SU-DHL-6 (cell line): ENCODE measurements at regions not wholly inside any gene's neighbourhood (a gene's known extent, or its start where the extent isn't known, plus 50 kb on each side); places are given as distances from the start of the nearest gene placed in this dataset.
"Not testable (repeated sequence)": the region's sequence is repeated elsewhere in the genome, so short reads cannot be mapped to it uniquely, and the experiment has no call there.

Experiments used
- H2AFZ ChIP-seq: fragments of 200-600 bp; sonication (generic); 2 replicates; pipeline ENCODE4 v1.6.1; 2014; ENCODE audit warnings: low read depth, mild to moderate bottlenecking, moderate library complexity, mixed read lengths, antibody characterized with exemption, low read length; ENCODE audit not compliant: severe bottlenecking
- H3F3A ChIP-seq: fragments of 200-600 bp; shearing (Covaris generic); 2 replicates; pipeline ENCODE4 v1.6.0; 2016; ENCODE audit warnings: antibody characterized with exemption, mild to moderate bottlenecking; ENCODE audit not compliant: insufficient read depth
- H3K27ac ChIP-seq: fragments of 200-600 bp; sonication (generic); 2 replicates; pipeline ENCODE4 v1.5.1; 2016; ENCODE audit warnings: low read depth, mild to moderate bottlenecking, low read length, moderate library complexity, mixed read lengths
- H3K27me3 ChIP-seq: fragments of 200-600 bp; sonication (generic), shearing (Covaris generic); 2 replicates; pipeline ENCODE4 v1.6.0; 2014; ENCODE audit warnings: mild to moderate bottlenecking, low read length
- H3K36me3 ChIP-seq: fragments of 200-600 bp; sonication (generic); 2 replicates; pipeline ENCODE4 v1.6.1; 2014; ENCODE audit warnings: mild to moderate bottlenecking, low read length, mixed read lengths
- H3K4me2 ChIP-seq: fragments of 300-600, 200-600 bp; shearing (Covaris generic), sonication (generic); 2 replicates; pipeline ENCODE4 v1.6.0; 2014; ENCODE audit warnings: low read length, low read depth, mild to moderate bottlenecking; ENCODE audit not compliant: poor library complexity, severe bottlenecking
- H3K4me3 ChIP-seq: fragments of 200-600 bp; sonication (generic); 2 replicates; pipeline ENCODE4 v1.5.1; 2014; ENCODE audit warnings: antibody characterized with exemption, low read length, mild to moderate bottlenecking, mixed read lengths; ENCODE audit not compliant: insufficient read depth, poor library complexity, severe bottlenecking
- H3K79me2 ChIP-seq: fragments of 200-600 bp; sonication (generic); 2 replicates; pipeline ENCODE4 v1.6.1; 2014; ENCODE audit warnings: mild to moderate bottlenecking, low read length, moderate library complexity; ENCODE audit not compliant: insufficient read depth
- H3K9ac ChIP-seq: fragments of 200-600 bp; sonication (generic); 2 replicates; pipeline ENCODE4 v1.7.0; 2014; ENCODE audit warnings: mild to moderate bottlenecking, low read length
- H3K9me2 ChIP-seq: fragments of 200-600 bp; sonication (generic); replicated peaks from 2 replicates; pipeline ENCODE4 v1.6.1; 2014; ENCODE audit warnings: low read length; ENCODE audit not compliant: insufficient read depth
- H3K9me3 ChIP-seq: fragments of 200-600 bp; sonication (generic); 2 replicates; pipeline ENCODE4 v1.6.1; 2014; ENCODE audit warnings: low read length, mixed read lengths; ENCODE audit not compliant: insufficient read depth
- H4K20me1 ChIP-seq: fragments of 200-600 bp; sonication (generic); 2 replicates; pipeline ENCODE4 v1.6.1; 2014; ENCODE audit warnings: low read depth, mild to moderate bottlenecking, antibody characterized with exemption, low read length, moderate library complexity, mixed read lengths
- CTCF ChIP-seq: fragments of 200-600 bp; sonication (generic); IDR thresholded peaks from one replicate; pipeline ENCODE4 v1.5.1; 2017; ENCODE audit warnings: antibody characterized with exemption, mild to moderate bottlenecking, low read length, moderate library complexity; ENCODE audit not compliant: insufficient read depth, poor library complexity, severe bottlenecking
- EZH2phosphoT487 ChIP-seq: fragments of 200-600 bp; sonication (generic), shearing (Covaris generic); conservative IDR thresholded peaks from 2 replicates; pipeline ENCODE4 v1.6.1; 2018; ENCODE audit warnings: mild to moderate bottlenecking, antibody characterized with exemption, low read length, moderate library complexity, mixed read lengths

- no peaks in the 10 kb centered on the region for H3K79me2 ChIP-seq
- H3K36me3 ChIP-seq: no peaks in the 10 kb centered on the region
- H3K9me3 ChIP-seq: no peaks in the 10 kb centered on the region
- TF ChIP-seq EZH2phosphoT487: no peak
- no peak for TF ChIP-seq CTCF
- H3K9ac ChIP-seq: no peak overlapping the region
- no peak overlapping the region for H3K4me3 ChIP-seq
- no peaks in the 10 kb centered on the region for H3K27me3 ChIP-seq
- no peak overlapping the region for H3K27ac ChIP-seq
- no peaks in the 10 kb centered on the region for H4K20me1 ChIP-seq
- H3K9me2 ChIP-seq: no peaks in the 10 kb centered on the region
- no peak overlapping the region for H2AFZ ChIP-seq
- H3F3A ChIP-seq: no peaks in the 10 kb centered on the region
- no peak overlapping the region for H3K4me2 ChIP-seq
These were observed 72.2 kb upstream of the SLC25A33 start for GRCh38 chr1:9466780-9467758.

- H3K4me3 ChIP-seq, H2AFZ ChIP-seq, H3K9ac ChIP-seq, H3F3A ChIP-seq, H3K27ac ChIP-seq, H3K9me2 ChIP-seq, H3K9me3 ChIP-seq, H3K79me2 ChIP-seq, H3K36me3 ChIP-seq, H3K27me3 ChIP-seq, H3K4me2 ChIP-seq, H4K20me1 ChIP-seq: not testable (repeated sequence)
These were observed 69.4 kb upstream of the SLC25A33 start for GRCh38 chr1:9469882-9470281.

DNA sequence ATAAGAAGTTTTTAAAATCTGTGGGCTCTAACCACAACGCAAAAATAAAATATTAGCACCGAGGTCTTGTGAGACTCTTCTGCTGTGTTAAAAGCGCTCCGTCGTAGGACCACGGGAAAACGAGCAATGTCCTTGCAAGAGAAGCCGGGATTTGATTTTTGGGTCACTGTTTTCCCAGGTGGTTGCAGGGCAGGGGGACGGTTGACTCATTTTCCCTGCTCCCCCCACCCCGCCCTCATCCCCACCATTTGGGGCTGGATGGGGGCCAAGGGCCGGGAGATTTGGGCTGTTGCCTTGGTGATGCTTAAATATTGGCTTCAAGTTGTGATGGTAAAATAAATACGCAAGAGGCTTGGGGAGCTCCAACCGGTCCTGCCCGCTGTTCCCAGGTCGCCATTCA is 67.6 kb upstream of the SLC25A33 start:
- Histone ChIP-seq H3K9me2 (no peaks in the 10 kb centered on the region), H3K9ac (no peak overlapping the region), H3K27ac (no peak overlapping the region), H3K27me3 (no peaks in the 10 kb centered on the region), H3K36me3 (no peaks in the 10 kb centered on the region), H3K4me3 (no peak overlapping the region), H3K4me2 (no peak overlapping the region), H3K9me3 (no peaks in the 10 kb centered on the region), H2AFZ (no peak overlapping the region), H3F3A (no peaks in the 10 kb centered on the region), H3K79me2 (no peaks in the 10 kb centered on the region), H4K20me1 (no peaks in the 10 kb centered on the region)
- TF ChIP-seq EZH2phosphoT487 (no peak), CTCF (no peak)

- Histone ChIP-seq H3K4me2 (no peak overlapping the region), H3K9ac (no peak overlapping the region)
These were observed 66.8 kb upstream of the SLC25A33 start for GRCh38 chr1:9472386-9473031.

More at GRCh38 chr1:9472386-9473031, 66.8 kb upstream of the SLC25A33 start:
- Histone ChIP-seq H3K27ac (no peak overlapping the region), H4K20me1 (no peaks in the 10 kb centered on the region), H3K27me3 (no peaks in the 10 kb centered on the region), H2AFZ (no peak overlapping the region), H3K79me2 (no peaks in the 10 kb centered on the region), H3K9me2 (no peaks in the 10 kb centered on the region), H3K36me3 (no peaks in the 10 kb centered on the region), H3K4me3 (no peak overlapping the region), H3K9me3 (no peaks in the 10 kb centered on the region), H3F3A (no peaks in the 10 kb centered on the region)
- TF ChIP-seq CTCF (no peak), EZH2phosphoT487 (no peak)
